Prostate gland (tissue), 2 donors: ENCODE measurements at regions not wholly inside any gene's neighbourhood (a gene's known extent, or its start where the extent isn't known, plus 50 kb on each side); places are given as distances from the start of the nearest gene placed in this dataset.

Source experiments
- CTCF ChIP-seq, 4 experiments: fragments of 200-600 bp in 2 of 4; fragments of 450-650 bp in 2 of 4; sonication (generic) in 2 of 4; IDR thresholded peaks; 1 replicate in 3 of 4; 2 replicates in 1 of 4; pipeline ENCODE4 v1.5.1; 2016 to 2019; ENCODE audit warnings: antibody characterized with exemption in 4 of 4, mild to moderate bottlenecking in 2 of 4, moderate library complexity in 2 of 4
- POLR2A ChIP-seq: fragments of 450-650 bp; IDR thresholded peaks from one replicate; pipeline ENCODE4 v1.6.1; 2016; ENCODE audit warnings: antibody characterized with exemption, mild to moderate bottlenecking
- POLR2AphosphoS5 ChIP-seq: sonication (generic); formaldehyde crosslinking; IDR thresholded peaks from one replicate; pipeline ENCODE4 v1.6.1; 2017; ENCODE audit warnings: antibody characterized with exemption

- no peak for TF ChIP-seq CTCF (IDR thresholded peaks at IDR 0.05)
- TF ChIP-seq POLR2A = no peak
- no peak for TF ChIP-seq POLR2AphosphoS5
Measured at GRCh38 chr9:107597743-107598217, 108.2 kb upstream of the KLF4 start.
